ENCODE measurements at regions not wholly inside any gene's neighbourhood (a gene's known extent, or its start where the extent isn't known, plus 50 kb on each side); places are given as distances from the start of the nearest gene placed in this dataset.

GRCh38 chr3:22947851-22948250, 255.3 kb upstream of the UBE2E2 start:
- no peak for DNase-seq (ENCODE audit: low spot score)

DNA sequence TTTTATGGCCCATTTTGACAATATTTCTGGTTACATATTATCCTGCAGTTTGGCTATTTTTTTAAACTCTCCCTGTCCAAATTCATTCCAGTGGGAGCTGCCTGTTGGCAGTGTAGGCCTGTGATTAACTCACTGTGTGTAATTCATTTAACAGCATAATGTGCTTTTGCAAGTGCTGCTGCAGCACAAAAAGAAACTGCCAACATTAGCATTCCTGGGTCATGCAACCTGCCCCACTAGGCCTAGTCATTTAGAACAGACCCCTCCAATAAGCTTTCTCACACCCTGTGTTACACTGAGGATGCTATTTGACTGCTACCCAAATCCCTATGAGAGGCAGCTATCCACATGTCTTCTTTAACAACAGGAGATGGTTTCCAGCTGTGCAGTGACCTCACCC, 251.2 kb upstream of the UBE2E2 start:
- no peak for DNase-seq (ENCODE audit: low spot score)

DNA sequence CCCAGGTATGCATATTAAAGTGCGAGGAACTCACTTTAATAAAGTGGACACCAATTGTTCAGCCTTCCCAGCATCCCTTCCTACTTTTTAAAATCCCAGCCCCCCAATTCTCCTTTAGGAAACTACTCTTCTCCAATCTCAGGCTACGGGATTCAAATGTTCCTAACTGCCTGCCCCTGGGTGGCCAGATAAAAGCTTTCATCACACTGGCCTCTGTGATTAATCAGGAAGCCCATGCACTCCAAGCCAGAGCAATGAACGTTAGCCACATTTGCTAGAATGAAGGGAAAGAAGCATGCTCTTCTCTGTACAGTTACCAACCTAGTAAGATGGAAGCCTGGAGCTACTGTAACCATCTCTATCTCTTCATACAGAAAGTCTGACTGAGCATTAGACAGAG, 250.3 kb upstream of the UBE2E2 start:
- no peak for DNase-seq (ENCODE audit: low spot score)

DNA sequence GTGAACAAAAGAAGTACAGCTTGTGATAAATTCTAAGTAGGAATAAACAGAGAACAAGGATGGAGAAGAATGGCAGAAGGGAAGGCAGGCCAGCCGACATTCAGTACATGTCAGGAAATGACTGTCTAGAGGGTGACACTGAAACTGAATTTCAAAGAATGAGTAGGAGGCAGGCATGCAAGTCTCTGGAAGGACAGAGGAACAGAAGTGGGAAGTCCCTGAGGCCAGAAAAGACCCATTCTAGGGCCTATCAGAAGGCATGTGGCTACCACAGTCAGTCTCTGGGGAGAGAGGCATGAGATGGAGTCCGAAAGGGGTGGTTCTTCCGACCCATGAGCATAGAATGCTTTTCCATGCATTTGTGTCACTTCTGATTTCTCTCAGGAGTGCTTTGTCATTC, 243.5 kb upstream of the UBE2E2 start:
- no peak for DNase-seq (ENCODE audit: low spot score)

DNA sequence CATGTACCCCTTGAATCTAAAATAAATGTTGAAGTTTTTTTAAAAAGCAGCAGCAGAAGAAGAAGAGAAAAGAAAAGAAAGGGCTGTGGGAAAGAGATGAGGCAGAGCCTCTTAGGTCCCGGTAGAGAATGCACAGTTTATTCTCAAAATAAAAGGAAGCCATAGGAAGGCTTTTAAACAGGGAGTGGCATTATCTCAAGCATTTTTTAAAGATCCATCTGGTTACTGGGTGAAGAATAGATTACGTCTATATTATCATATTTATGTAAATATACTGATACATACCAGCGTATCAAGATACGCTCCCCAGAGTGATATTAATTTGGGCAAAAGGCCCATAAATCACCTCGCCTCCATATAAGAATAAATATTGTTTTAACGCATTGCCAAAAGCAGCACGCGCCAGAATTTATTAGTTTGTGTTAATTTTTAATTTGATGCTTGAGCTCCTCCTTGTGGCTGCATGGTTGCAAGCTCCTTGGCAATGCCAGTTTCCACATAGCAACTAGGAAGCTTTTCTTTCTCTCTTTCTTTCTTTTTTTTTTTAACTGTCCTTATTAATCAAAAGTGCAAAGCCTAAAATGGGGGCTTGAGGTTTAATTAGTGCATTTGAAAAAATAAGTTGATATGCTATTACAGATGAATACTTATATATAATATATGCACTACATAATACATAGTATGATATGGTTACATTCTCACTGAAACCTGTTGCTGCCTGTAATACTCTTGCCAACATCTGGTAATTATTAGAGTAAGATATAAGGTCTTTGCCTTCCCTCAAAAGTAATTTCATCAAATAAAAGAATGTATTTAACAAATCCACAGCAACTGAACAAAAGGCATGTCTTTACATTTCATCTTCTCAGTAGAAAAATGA, 242.8 kb upstream of the UBE2E2 start:
- DNase-seq (ENCODE audit: low spot score), result peak; percentile 60

DNA sequence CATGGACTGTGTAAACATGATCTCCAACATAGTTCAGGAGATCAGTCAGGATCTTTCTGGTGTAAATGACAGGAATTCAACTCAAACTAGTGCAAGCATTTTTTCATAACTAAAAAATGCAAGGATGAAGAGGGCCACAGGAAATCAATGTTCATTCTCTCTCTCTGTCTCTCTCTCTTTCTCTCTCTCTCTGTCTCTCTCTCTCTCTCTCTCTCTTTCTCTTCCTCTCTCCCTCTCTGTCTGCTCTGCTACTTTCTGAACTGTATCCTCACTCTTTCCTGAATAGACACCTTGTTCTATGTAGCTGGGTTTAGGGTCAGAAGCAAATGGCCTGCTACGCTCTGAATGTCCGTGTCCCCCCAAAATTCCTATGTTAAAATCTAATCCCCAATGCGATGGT, 240.9 kb upstream of the UBE2E2 start:
- DNase-seq (ENCODE audit: low spot score), result no peak

DNA sequence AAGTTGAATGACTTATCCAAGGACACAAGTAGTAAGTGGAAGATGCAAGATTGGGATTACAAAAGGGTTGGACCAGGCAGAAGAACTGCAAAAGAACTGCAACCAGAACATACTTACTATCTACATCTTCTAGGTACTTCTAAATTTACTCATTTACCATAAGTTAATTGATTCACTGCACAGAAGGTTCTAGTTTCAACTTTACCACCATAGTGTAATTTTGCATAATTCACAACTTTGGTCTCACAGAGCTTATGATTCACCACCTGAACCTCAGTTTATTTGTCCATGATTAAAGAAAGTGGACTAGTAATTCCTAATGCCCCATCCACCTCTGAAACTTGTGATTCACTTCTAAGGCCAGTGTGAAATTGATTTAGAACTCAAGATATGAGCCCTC, 236.8 kb upstream of the UBE2E2 start:
- no peak for DNase-seq (ENCODE audit: low spot score)

DNA sequence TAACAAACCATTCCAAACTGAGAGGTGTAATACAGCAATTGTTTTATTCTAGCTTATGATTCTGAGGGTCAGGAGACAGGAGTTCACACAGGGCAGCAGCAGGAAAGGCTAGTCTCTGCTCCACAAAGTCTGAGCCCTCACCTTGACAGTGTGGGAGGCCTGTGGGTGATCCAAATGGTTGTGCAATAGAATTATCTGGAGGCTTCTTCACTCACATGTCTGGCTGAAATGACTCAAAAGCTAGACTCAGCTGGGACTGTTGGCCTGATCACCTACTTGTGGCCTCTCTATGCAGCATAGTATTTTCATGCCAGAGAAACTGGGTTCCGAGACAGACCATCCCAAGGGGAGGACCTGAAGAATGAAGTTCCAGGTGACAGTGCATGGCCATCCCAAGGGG, 233.9 kb upstream of the UBE2E2 start:
- DNase-seq (ENCODE audit: low spot score), result no peak

- no peak for DNase-seq (ENCODE audit: low spot score)
These were observed 231.6 kb upstream of the UBE2E2 start for GRCh38 chr3:22971497-22971896.

- no peak for DNase-seq (ENCODE audit: low spot score)
These were observed 226.1 kb upstream of the UBE2E2 start for GRCh38 chr3:22977042-22977441.

DNA sequence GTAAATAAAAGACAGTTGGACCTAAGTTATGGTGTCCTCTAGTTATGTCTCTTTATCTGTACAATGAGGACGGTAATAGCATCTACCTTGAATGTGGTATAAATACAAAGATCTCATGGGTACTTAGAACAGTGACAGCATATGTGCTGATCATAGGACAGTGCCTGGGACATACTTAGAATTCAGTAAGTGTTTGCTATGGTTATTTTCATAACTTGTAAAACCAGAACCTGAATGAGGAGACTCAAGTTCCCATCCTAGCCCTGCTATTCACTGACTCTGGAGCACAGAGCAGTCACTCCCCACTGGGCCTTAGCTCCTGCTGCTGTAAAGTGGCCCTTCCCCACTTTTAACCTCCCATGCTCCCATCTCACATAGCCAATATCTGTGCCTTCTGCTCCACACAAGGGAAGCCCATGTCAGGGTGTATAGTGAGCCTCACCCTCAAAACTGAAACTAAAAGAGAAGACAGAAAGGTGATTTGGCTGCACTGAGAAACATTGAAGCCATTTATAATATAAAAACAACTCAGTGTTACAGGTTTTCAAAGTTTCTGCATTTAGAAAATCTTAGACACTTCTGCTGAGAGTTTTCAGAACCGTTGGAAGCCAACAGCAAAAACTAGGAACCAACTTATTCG, 225.4 kb upstream of the UBE2E2 start:
- no peak for DNase-seq (ENCODE audit: low spot score)

- no peak for DNase-seq (ENCODE audit: low spot score)
These were observed 223.5 kb upstream of the UBE2E2 start for GRCh38 chr3:22979581-22979980.

GRCh38 chr3:22980346-22980745, 222.8 kb upstream of the UBE2E2 start:
- no peak for DNase-seq (ENCODE audit: low spot score)

- DNase-seq (ENCODE audit: low spot score), result no peak
These were observed 222.0 kb upstream of the UBE2E2 start for GRCh38 chr3:22981166-22981565.

DNA sequence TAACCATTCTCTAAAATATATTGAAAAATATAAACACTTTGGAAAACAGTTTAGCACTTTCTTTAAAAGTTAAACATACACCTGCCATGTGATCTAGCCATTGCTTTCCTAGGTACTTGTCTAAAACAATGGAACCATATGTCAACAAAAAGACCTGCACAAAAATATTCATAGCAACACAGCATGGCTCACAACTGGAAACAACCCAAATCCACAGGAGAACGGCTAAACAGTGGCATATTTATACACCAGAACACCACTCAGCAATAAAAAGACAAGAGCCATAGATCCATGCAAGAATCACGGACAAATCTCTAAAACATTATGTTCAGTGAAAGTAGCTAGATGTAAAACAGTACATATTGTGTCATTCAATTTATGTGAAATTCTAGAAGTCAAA, 221.3 kb upstream of the UBE2E2 start:
- DNase-seq (ENCODE audit: low spot score), result no peak

DNA sequence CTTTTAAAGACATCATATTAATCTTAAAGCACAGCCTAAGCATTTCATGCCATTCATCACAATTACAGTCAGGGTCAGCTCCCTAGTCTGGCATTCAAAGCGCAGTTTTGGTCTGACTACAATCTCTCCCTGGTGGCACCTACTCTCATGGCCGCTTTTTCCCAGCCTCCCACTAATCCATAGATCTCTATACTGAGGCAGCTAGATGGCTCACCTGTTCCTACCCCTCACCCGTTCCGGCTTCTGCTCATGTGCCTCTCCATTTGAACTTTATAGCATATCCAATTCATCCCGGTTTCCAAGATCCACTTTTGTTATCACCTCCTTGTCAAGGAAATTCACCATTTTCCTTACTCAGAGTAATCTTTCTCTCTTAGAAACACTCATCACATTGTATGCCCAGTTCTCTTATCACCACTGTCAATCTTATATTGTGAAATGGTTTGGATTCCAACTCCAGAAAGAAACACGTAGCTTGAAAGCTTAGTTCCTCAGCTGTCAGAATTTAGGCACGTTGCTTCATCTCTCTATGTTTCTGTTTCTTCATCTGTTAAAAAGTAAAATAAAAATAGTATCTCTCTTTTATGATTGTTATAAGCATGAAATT, 220.0 kb upstream of the UBE2E2 start:
- DNase-seq (ENCODE audit: low spot score), result no peak

DNA sequence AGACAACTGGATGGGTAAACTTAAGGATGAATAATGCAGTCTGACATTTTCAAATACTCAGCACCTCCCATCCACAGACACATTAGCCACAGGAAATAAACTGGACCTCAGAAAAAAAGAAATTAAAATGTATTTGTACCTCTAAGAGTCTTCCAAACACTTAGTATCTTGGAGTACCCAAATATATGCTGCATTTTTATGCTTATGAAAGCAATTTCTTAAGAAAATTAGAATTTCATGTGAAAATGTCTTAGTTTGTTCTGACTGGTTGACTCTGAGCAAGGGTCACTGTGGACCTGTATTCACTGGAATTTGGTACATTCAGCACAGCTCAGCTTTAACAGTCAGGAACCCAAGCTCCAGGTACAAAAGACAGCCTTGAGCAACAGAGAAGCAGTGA, 216.2 kb upstream of the UBE2E2 start:
- no peak for DNase-seq (ENCODE audit: low spot score)

DNA sequence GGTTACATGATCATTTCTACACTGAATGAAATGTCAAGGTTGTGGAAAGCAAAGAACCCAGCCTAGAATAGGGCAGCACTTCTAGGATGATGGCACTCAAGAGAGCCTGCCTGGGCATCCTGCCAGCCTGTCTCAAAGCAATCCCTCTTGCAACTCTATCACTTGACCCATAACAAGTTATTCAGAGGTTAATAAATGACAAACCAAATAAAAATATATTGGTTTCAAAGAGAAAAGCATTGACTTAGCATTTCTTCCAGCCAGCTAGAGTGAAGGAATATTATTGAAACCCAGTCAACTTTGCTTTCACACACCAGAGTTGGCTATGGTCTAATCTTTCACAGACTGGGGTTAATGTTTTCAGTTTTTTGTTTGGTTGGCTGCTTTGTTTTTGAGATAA, 214.6 kb upstream of the UBE2E2 start:
- DNase-seq (ENCODE audit: low spot score), result no peak

GRCh38 chr3:22989716-22990115, 213.4 kb upstream of the UBE2E2 start:
- DNase-seq (ENCODE audit: low spot score), result no peak

GRCh38 chr3:22990291-22991200, 212.6 kb upstream of the UBE2E2 start:
- no peak for DNase-seq (ENCODE audit: low spot score)

DNA sequence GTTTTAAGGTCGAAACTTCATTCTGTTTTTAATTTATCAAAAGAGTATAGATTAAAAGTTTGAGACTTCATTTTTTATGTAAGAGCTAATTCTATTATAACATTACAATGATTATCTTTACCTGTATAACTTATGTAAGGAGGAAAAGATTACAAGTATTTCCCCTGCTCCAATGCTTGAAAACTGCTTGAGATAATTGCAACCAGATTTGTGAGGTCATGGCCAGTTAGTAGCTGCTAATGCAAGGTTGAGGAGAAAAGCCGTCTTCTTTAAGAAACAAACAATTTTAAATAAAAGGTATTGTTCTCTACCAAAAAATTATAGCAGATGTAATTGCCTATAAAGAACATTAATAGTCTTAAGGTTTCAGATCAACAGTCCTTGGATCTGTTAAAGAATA, 208.3 kb upstream of the UBE2E2 start:
- no peak for DNase-seq (ENCODE audit: low spot score)

DNA sequence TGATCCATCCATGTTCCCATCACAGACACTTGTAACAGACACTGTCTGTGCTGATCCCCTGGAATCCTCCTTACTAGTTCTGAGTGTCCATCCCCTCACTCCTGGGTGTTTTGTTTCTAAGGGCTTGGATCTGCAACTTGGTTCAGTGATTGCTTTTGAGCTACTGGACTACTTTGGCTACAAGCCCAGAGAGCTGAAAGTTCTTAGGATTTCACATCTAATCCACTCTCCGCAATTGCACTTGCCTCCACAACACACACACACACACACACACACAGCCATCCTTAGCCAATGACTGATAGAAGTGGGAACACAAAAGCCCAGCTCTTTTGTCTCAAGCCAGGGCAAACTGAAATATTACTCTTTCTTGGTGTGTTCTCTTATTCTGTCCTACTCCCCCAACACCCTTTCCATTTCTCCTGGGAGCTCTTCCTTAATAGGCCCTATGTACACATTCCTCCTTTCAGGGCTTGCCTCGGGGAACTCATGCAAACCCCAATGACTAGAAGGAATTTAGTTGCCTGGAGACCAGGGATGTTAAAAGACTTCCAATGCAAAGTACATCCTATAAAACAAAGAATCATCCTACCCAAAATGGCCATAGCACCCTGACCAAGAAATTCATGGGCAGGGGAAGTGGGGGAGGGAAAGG, 206.1 kb upstream of the UBE2E2 start:
- DNase-seq (ENCODE audit: low spot score), result no peak
